ENCODE measurements at regions not wholly inside any gene's neighbourhood (a gene's known extent, or its start where the extent isn't known, plus 50 kb on each side); places are given as distances from the start of the nearest gene placed in this dataset.

- no peak for TF ChIP-seq CTCF (IDR thresholded peaks at IDR 0.05)
- no peak for TF ChIP-seq POLR2A (IDR thresholded peaks at IDR 0.05)
Observed at GRCh38 chr1:189752461-189752995, 725.1 kb downstream of the BRINP3 start.
